Suprapubic skin (tissue), 4 donors: ENCODE measurements at regions not wholly inside any gene's neighbourhood (a gene's known extent, or its start where the extent isn't known, plus 50 kb on each side); places are given as distances from the start of the nearest gene placed in this dataset.

Experiments used
- CTCF ChIP-seq, 2 donors: fragments of 200-600 bp in 1 of 2; fragments of 450-650 bp in 1 of 2; sonication (generic) in 1 of 2; IDR thresholded peaks; one replicate each; pipeline ENCODE4 v1.5.1; 2016 to 2019; ENCODE audit warnings: antibody characterized with exemption in 2 of 2, mild to moderate bottlenecking in 1 of 2, moderate library complexity in 1 of 2
- POLR2A ChIP-seq, 2 donors: fragments of 450-650 bp; IDR thresholded peaks; one replicate each; pipeline ENCODE4 v1.6.1; 2017; ENCODE audit warnings: antibody characterized with exemption in 2 of 2, mild to moderate bottlenecking in 2 of 2, moderate library complexity in 2 of 2
- POLR2AphosphoS5 ChIP-seq, 3 donors: sonication (generic); formaldehyde crosslinking; IDR thresholded peaks; one replicate each; pipeline ENCODE4 v1.6.1; 2017; ENCODE audit warnings: antibody characterized with exemption in 3 of 3

GRCh38 chr4:28373601-28374000 is 1513.0 kb downstream of the STIM2 start:
- TF ChIP-seq CTCF (IDR thresholded peaks at IDR 0.05) (no peak), POLR2AphosphoS5 (IDR thresholded peaks at IDR 0.05) (no peak), POLR2A (IDR thresholded peaks at IDR 0.05) (no peak)
